ENCODE measurements at regions not wholly inside any gene's neighbourhood (a gene's known extent, or its start where the extent isn't known, plus 50 kb on each side); places are given as distances from the start of the nearest gene placed in this dataset.

- TF ChIP-seq ZNF391 (tag by site-specific recombination; IDR thresholded peaks at IDR 0.05; ENCODE audit: borderline replicate concordance, low read depth) (no peak), GLIS2 (tag by site-specific recombination; IDR thresholded peaks at IDR 0.05) (no peak), HIC1 (tag by site-specific recombination; IDR thresholded peaks at IDR 0.05) (no peak), ZNF221 (tag by site-specific recombination; IDR thresholded peaks at IDR 0.05; ENCODE audit: borderline replicate concordance) (no peak), SCRT2 (tag by site-specific recombination; IDR thresholded peaks at IDR 0.05) (no peak), ZNF248 (tag by site-specific recombination; IDR thresholded peaks at IDR 0.05) (no peak), OSR2 (tag by site-specific recombination; IDR thresholded peaks at IDR 0.05) (no peak)
Observed at GRCh38 chr4:108383157-108383556, 214.4 kb upstream of the LEF1 start (continued).

- Histone ChIP-seq H3K36me3 (ENCODE audit: control insufficient read depth in 2 of 2, insufficient read depth in 1 of 2, low read length in 2 of 2) (no peaks in the 10 kb centered on the region), H3K4me1 (ENCODE audit: control insufficient read depth, insufficient read depth, low read length) (no peaks in the 10 kb centered on the region), H3K4me3 (ENCODE audit: low read depth, low read length) (no peak overlapping the region), H3K9me3 (ENCODE audit: control insufficient read depth, insufficient read depth, low read depth, low read length) (no peaks in the 10 kb centered on the region), H3K27ac (ENCODE audit: extremely low read depth, low read depth, low read length) (no peak overlapping the region)
- TF ChIP-seq ATF2 (tag by site-specific recombination; IDR thresholded peaks at IDR 0.05; ENCODE audit: low read depth) (no peak), PATZ1 (tag by site-specific recombination; IDR thresholded peaks at IDR 0.05) (no peak), KLF9 (tag by site-specific recombination; IDR thresholded peaks at IDR 0.05; ENCODE audit: low read depth) (no peak), KLF1 (tag by site-specific recombination; IDR thresholded peaks at IDR 0.05) (no peak), ZBTB21 (tag by site-specific recombination; IDR thresholded peaks at IDR 0.05) (no peak), ZNF785 (tag by site-specific recombination; IDR thresholded peaks at IDR 0.05) (no peak), ZNF544 (tag by site-specific recombination; IDR thresholded peaks at IDR 0.05) (no peak), ZNF449 (tag by site-specific recombination; IDR thresholded peaks at IDR 0.05) (no peak), ZNF148 (tag by site-specific recombination; IDR thresholded peaks at IDR 0.05; ENCODE audit: borderline replicate concordance) (no peak), ZNF560 (tag by site-specific recombination; IDR thresholded peaks at IDR 0.05; ENCODE audit: borderline replicate concordance) (no peak), MYNN (tag by site-specific recombination; IDR thresholded peaks at IDR 0.05; ENCODE audit: borderline replicate concordance) (no peak), ZNF571 (tag by site-specific recombination; IDR thresholded peaks at IDR 0.05) (no peak), ZNF645 (tag by site-specific recombination; IDR thresholded peaks at IDR 0.05) (no peak), ZNF677 (tag by site-specific recombination; IDR thresholded peaks at IDR 0.05) (no peak), KLF16 (tag by site-specific recombination; IDR thresholded peaks at IDR 0.05) (no peak)
- POLR2A ChIA-PET, result no interaction called here
- CTCF ChIA-PET, result interaction anchor here (0.7 kb wide), 1 partner anchor 228 kb away, joined by 3 read pairs; no protein-coding TSS in a partner anchor
Observed at GRCh38 chr4:108382751-108383150, 214.0 kb upstream of the LEF1 start.
